ENCODE measurements at regions not wholly inside any gene's neighbourhood (a gene's known extent, or its start where the extent isn't known, plus 50 kb on each side); places are given as distances from the start of the nearest gene placed in this dataset.

DNA sequence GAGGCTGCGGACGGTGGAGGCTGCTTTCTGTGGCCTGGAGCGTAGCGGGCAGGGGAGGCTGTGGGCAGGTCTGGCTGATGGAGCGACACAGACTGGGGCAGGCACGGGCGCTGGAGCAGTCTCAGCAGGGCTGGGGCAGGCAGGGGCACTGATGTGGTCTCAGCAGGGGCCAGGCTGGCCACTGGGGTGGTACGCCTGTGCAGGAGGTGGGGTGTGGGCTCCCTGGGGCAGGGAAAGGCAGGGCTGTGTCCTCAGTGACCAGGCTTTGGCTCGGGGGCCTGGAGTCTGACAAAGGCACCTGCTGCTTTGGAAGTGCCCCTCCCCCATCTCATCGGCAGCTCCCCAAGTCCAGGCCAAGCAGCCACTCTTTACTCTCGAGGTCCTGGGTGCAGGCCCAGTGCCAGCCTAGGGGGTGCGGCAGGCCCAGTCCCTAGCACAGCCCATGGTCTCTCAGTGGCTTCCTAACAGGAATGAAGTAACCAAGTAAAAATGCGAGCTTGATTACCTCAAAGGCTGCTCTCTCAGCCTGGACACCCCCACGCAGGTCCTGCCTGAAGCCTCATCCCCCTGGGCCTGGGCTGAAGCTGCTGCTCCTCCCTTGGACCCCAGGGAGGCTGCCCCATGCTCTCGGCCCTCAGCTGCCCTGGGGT lies 55.5 kb downstream of the ADRA2C start:
- TF ChIP-seq, protein P1, sequence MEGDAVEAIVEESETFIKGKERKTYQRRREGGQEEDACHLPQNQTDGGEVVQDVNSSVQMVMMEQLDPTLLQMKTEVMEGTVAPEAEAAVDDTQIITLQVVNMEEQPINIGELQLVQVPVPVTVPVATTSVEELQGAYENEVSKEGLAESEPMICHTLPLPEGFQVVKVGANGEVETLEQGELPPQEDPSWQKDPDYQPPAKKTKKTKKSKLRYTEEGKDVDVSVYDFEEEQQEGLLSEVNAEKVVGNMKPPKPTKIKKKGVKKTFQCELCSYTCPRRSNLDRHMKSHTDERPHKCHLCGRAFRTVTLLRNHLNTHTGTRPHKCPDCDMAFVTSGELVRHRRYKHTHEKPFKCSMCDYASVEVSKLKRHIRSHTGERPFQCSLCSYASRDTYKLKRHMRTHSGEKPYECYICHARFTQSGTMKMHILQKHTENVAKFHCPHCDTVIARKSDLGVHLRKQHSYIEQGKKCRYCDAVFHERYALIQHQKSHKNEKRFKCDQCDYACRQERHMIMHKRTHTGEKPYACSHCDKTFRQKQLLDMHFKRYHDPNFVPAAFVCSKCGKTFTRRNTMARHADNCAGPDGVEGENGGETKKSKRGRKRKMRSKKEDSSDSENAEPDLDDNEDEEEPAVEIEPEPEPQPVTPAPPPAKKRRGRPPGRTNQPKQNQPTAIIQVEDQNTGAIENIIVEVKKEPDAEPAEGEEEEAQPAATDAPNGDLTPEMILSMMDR (IDR thresholded peaks at IDR 0.05; ENCODE audit: unreplicated experiment): no peak
- DNase-seq (ENCODE audit: low spot score): no peak
- Mint-ChIP-seq H3K27ac (ENCODE audit: unreplicated experiment) (no peak overlapping the region), H3K36me3 (ENCODE audit: low read depth, unreplicated experiment) (no peaks in the 10 kb centered on the region), H3K9me3 (ENCODE audit: unreplicated experiment) (no peaks in the 10 kb centered on the region), H3K4me1 (ENCODE audit: unreplicated experiment) (no peaks in the 10 kb centered on the region), H3K27me3 (ENCODE audit: unreplicated experiment) (peaks cover 25% of the 10 kb centered on the region), H3K4me3 (ENCODE audit: unreplicated experiment) (no peak overlapping the region)

DNA sequence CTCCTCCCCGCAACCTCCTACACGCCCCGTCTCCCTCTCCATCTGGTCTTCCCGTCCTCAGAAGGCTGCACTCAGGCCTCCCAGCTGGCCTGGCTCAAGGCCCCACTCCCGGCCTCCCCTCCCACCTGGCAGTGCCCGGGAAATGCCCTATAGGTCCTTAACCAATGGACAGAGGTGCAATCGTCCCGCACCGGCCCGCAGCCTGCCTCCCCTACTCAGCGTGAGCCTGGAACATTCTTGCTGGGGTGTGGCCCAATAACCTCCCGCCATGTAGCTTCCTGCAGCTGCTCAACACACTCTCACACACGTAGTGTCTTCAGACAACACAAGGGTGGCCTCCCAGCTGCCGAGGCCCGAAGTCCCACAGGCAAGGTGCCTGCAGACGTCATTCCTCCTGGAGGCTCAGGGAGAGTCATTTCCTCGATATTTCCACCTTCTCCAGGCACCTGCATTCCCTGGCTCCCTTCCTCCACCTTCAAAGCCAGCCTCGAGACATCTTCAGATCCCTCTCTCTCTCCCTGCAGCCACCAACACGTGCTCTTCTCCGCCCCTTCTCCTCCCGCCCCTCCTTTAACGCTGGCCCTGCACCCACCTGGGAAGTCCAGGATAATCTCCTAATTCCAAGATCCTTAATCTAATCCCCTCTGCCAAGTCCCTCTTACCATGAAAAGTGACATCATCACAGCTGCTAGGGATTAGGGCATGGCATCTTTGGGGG lies 56.2 kb downstream of the ADRA2C start:
- DNase-seq (ENCODE audit: low spot score): no peak
- TF ChIP-seq, protein P1 (IDR thresholded peaks at IDR 0.05; ENCODE audit: unreplicated experiment): no peak
- no peak overlapping the region for H3K27ac Mint-ChIP-seq (ENCODE audit: unreplicated experiment)
- H3K27me3 Mint-ChIP-seq (ENCODE audit: unreplicated experiment): peaks cover 25% of the 10 kb centered on the region
- H3K4me1 Mint-ChIP-seq (ENCODE audit: unreplicated experiment): no peaks in the 10 kb centered on the region
- H3K4me3 Mint-ChIP-seq (ENCODE audit: unreplicated experiment): no peak overlapping the region
- H3K9me3 Mint-ChIP-seq (ENCODE audit: unreplicated experiment): no peaks in the 10 kb centered on the region
- no peaks in the 10 kb centered on the region for H3K36me3 Mint-ChIP-seq (ENCODE audit: low read depth, unreplicated experiment)

DNA sequence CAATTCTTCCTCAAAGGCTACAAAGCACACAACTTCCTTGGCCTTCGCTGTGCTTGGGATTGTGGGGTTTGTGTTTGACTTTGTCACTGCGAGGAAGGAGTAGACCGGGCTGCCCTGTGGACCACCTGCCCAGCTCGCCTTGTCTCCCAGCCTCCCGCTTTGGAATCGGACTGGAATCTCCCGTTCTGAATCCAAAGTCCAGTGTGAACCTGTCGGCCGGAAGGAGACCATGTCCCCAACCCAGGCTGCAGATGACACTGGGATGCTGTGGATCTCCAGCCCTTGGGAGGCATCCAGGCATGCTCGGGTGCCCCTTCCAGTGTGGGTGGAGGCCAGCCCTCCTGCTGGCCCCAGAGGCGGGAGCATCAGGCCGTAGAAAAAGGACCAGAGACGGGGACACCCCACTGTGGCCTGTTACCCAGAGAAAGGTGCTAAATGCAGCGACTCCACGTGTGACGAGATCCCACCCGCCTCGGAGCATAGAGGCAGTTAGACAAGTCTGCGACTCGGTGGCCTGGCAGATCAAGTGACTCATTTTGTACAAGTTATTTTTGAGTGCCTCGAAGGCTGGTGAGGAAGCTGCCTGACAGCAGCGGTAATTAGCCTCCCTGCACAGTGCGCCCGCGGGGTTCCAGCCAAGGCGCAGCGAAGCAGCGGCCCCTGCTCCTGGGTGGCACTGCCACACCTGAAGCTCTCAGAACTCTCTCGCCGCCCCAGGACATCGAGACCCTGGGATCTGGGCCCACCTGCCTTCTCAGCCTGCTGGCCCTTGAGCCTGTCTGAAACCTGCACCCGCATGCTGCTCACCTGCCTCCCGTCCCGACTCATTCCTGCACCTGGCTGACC lies 57.5 kb downstream of the ADRA2C start:
- Mint-ChIP-seq H3K27me3 (ENCODE audit: unreplicated experiment) (peaks cover 25% of the 10 kb centered on the region), H3K27ac (ENCODE audit: unreplicated experiment) (no peak overlapping the region), H3K4me3 (ENCODE audit: unreplicated experiment) (no peak overlapping the region), H3K36me3 (ENCODE audit: low read depth, unreplicated experiment) (no peaks in the 10 kb centered on the region), H3K4me1 (ENCODE audit: unreplicated experiment) (no peaks in the 10 kb centered on the region), H3K9me3 (ENCODE audit: unreplicated experiment) (no peaks in the 10 kb centered on the region)
- TF ChIP-seq, protein P1 (IDR thresholded peaks at IDR 0.05; ENCODE audit: unreplicated experiment): no peak
- DNase-seq (ENCODE audit: low spot score): no peak

DNA sequence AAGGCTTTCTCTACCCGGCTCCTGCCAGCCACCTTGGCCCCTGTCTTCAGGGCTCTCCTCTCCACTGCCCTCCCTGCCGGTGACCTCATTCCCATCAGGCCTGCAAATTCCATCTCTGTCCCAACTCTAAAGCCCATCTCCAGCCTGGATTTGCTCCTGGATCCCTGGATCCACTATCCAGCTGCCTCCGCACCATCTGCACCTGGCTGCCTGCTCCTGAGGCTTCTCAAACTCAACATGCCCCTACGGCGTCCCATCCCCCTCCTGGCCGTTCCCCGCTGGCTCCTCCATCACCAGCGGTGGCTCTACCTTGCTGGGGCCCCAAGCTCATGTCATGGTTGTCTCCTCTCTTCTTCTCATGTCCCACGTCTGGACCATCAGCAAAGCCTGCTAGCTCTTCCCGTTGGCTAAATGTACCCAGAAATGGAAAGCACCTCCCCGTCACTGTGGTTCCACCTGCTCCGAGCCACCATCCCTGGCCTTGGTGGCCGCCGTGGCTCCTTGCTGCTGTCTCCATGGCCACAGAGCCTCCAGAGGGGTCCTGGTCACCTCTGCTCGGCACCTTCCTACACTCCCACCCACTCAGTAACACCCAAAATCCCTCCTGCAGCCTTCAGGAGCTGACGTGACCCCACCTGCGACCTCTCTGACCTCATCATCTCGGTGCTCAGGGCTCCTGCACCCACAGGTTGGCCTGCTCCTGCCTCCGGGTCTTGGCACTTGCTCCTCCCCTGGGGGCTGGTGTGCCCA lies 58.5 kb downstream of the ADRA2C start:
- H3K27ac Mint-ChIP-seq (ENCODE audit: unreplicated experiment): no peak overlapping the region

More for the DNA sequence above, 58.5 kb downstream of the ADRA2C start:
- no peaks in the 10 kb centered on the region for H3K36me3 Mint-ChIP-seq (ENCODE audit: low read depth, unreplicated experiment)
- no peaks in the 10 kb centered on the region for H3K4me1 Mint-ChIP-seq (ENCODE audit: unreplicated experiment)
- no peaks in the 10 kb centered on the region for H3K9me3 Mint-ChIP-seq (ENCODE audit: unreplicated experiment)
- H3K27me3 Mint-ChIP-seq (ENCODE audit: unreplicated experiment): peaks cover 21% of the 10 kb centered on the region
- TF ChIP-seq, protein P1 (IDR thresholded peaks at IDR 0.05; ENCODE audit: unreplicated experiment): no peak
- peak overlapping the region; percentile 47 for H3K4me3 Mint-ChIP-seq (ENCODE audit: unreplicated experiment)
- no peak for DNase-seq (ENCODE audit: low spot score)
